ENCODE measurements at regions not wholly inside any gene's neighbourhood (a gene's known extent, or its start where the extent isn't known, plus 50 kb on each side); places are given as distances from the start of the nearest gene placed in this dataset.

DNA sequence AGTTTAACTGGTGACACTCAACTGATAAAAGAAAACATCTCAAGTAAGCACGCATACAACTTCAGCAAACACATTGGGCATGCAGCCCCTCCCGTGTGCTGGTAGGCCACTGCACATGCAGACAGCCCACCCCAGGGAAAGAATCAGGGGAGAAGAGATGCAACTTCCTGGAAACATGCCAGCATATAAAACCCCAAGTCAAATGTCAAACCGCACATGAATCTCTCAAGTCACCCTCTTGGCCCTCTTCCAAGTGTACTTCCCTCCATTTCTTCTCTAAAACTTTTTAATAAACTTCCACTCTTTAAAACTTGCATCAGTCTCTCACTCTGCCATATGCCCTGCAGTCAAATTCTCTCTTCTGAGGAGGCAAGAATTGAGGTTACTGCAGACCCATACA lies 732.7 kb downstream of the SEMA5A start:
- TF ChIP-seq, protein P1, sequence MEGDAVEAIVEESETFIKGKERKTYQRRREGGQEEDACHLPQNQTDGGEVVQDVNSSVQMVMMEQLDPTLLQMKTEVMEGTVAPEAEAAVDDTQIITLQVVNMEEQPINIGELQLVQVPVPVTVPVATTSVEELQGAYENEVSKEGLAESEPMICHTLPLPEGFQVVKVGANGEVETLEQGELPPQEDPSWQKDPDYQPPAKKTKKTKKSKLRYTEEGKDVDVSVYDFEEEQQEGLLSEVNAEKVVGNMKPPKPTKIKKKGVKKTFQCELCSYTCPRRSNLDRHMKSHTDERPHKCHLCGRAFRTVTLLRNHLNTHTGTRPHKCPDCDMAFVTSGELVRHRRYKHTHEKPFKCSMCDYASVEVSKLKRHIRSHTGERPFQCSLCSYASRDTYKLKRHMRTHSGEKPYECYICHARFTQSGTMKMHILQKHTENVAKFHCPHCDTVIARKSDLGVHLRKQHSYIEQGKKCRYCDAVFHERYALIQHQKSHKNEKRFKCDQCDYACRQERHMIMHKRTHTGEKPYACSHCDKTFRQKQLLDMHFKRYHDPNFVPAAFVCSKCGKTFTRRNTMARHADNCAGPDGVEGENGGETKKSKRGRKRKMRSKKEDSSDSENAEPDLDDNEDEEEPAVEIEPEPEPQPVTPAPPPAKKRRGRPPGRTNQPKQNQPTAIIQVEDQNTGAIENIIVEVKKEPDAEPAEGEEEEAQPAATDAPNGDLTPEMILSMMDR (IDR thresholded peaks at IDR 0.05; ENCODE audit: extremely low read depth in 1 of 2, insufficient read depth in 1 of 2, low read depth in 1 of 2, low read length in 2 of 2), result no peak
- TF ChIP-seq POLR2AphosphoS5 (IDR thresholded peaks at IDR 0.05; ENCODE audit: insufficient read depth, low read depth, low read length) (no peak), POLR2A (IDR thresholded peaks at IDR 0.05; ENCODE audit: low read depth, low read length) (no peak), EZH2 (IDR thresholded peaks at IDR 0.05; ENCODE audit: borderline replicate concordance, low read depth, low read length, severe bottlenecking) (no peak), MYC (IDR thresholded peaks at IDR 0.05; ENCODE audit: low read depth, low read length) (no peak)
- TF ChIP-seq, protein P2, sequence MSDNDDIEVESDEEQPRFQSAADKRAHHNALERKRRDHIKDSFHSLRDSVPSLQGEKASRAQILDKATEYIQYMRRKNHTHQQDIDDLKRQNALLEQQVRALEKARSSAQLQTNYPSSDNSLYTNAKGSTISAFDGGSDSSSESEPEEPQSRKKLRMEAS (IDR thresholded peaks at IDR 0.05; ENCODE audit: insufficient read depth, insufficient read length), result no peak

All from endothelial cell of umbilical vein (primary cell).